ENCODE measurements at regions not wholly inside any gene's neighbourhood (a gene's known extent, or its start where the extent isn't known, plus 50 kb on each side); places are given as distances from the start of the nearest gene placed in this dataset.

GRCh38 chr5:61215996-61216395, 53.7 kb upstream of the SMIM15 start:
- Mint-ChIP-seq H3K4me3 (no peak overlapping the region), H3K9me3 (peaks cover 2% of the 10 kb centered on the region), H3K27ac (no peak overlapping the region), H3K4me1 (no peaks in the 10 kb centered on the region), H3K36me3 (ENCODE audit: low read depth) (no peaks in the 10 kb centered on the region), H3K27me3 (peaks cover 14% of the 10 kb centered on the region)
- no peak for TF ChIP-seq CTCF (IDR thresholded peaks at IDR 0.05)
- intact Hi-C loops (cut with micrococcal nuclease): no loop called here
- ATAC-seq (ENCODE audit: low read depth) (no peak), DNase-seq (no peak)
- CTCF ChIA-PET: no interaction called here
- POLR2A ChIA-PET: no interaction called here

GRCh38 chr5:61216741-61217140, 54.5 kb upstream of the SMIM15 start:
- POLR2A ChIA-PET: no interaction called here
- CTCF ChIA-PET: no interaction called here
- intact Hi-C loops (cut with micrococcal nuclease): no loop called here
- no peaks in the 10 kb centered on the region for H3K36me3 Mint-ChIP-seq (ENCODE audit: low read depth)
- H3K27me3 Mint-ChIP-seq: peaks cover 14% of the 10 kb centered on the region
- H3K4me3 Mint-ChIP-seq: no peak overlapping the region
- no peak for ATAC-seq (ENCODE audit: low read depth)
- no peaks in the 10 kb centered on the region for H3K4me1 Mint-ChIP-seq
- H3K9me3 Mint-ChIP-seq: no peaks in the 10 kb centered on the region
- TF ChIP-seq CTCF (IDR thresholded peaks at IDR 0.05): no peak
- DNase-seq: no peak
- H3K27ac Mint-ChIP-seq: no peak overlapping the region

- no peak overlapping the region for H3K27ac Mint-ChIP-seq
- CTCF ChIA-PET: no interaction called here
- H3K4me1 Mint-ChIP-seq: no peaks in the 10 kb centered on the region
- intact Hi-C loops (cut with micrococcal nuclease): no loop called here
- H3K9me3 Mint-ChIP-seq: no peaks in the 10 kb centered on the region
- no peak for TF ChIP-seq CTCF (IDR thresholded peaks at IDR 0.05)
- no peak for ATAC-seq (ENCODE audit: low read depth)
- no peak for DNase-seq
- POLR2A ChIA-PET: no interaction called here
- no peak overlapping the region for H3K4me3 Mint-ChIP-seq
- H3K36me3 Mint-ChIP-seq (ENCODE audit: low read depth): no peaks in the 10 kb centered on the region
- peaks cover 14% of the 10 kb centered on the region for H3K27me3 Mint-ChIP-seq
Measured at GRCh38 chr5:61217214-61217613, 54.9 kb upstream of the SMIM15 start.

DNA sequence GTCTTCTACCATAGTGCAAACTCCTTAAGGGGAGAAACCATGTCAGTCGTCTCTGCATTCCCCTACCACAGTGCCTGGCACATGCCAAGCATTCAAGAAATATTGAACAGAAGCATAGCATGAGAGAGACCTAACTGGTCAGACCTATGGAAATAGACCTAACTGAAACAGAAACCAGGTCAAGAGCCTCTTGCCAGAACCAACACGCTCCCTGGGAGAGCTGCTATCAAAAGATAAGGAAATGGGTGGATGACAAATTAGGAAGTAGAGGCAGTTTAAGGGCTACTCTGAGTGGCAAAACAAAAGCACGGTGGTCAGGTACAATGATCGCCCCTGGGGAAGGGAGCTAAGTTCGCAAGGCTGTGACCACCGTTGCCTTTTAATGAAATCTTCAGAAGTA, 66.0 kb upstream of the SMIM15 start:
- TF ChIP-seq CTCF (IDR thresholded peaks at IDR 0.05): no peak
- peaks cover 2% of the 10 kb centered on the region for H3K27me3 Mint-ChIP-seq
- CTCF ChIA-PET: no interaction called here
- H3K4me1 Mint-ChIP-seq: no peaks in the 10 kb centered on the region
- H3K4me3 Mint-ChIP-seq: no peak overlapping the region
- DNase-seq (no peak), ATAC-seq (ENCODE audit: low read depth) (no peak)
- H3K27ac Mint-ChIP-seq: no peak overlapping the region
- no peaks in the 10 kb centered on the region for H3K36me3 Mint-ChIP-seq (ENCODE audit: low read depth)
- intact Hi-C loops (cut with micrococcal nuclease): no loop called here
- H3K9me3 Mint-ChIP-seq: no peaks in the 10 kb centered on the region
- POLR2A ChIA-PET: no interaction called here

- intact Hi-C loops (cut with micrococcal nuclease): no loop called here
- peaks cover 2% of the 10 kb centered on the region for H3K27me3 Mint-ChIP-seq
- no peaks in the 10 kb centered on the region for H3K9me3 Mint-ChIP-seq
- CTCF ChIA-PET: no interaction called here
- H3K27ac Mint-ChIP-seq: no peak overlapping the region
- H3K4me1 Mint-ChIP-seq: no peaks in the 10 kb centered on the region
- no peaks in the 10 kb centered on the region for H3K36me3 Mint-ChIP-seq (ENCODE audit: low read depth)
- no peak for TF ChIP-seq CTCF (IDR thresholded peaks at IDR 0.05)
- ATAC-seq (ENCODE audit: low read depth) (no peak), DNase-seq (no peak)
- POLR2A ChIA-PET: no interaction called here
- no peak overlapping the region for H3K4me3 Mint-ChIP-seq
Measured at GRCh38 chr5:61228691-61229280, 66.5 kb upstream of the SMIM15 start.

All from activated B cell treated with CpG ODN at 0.5 μM for 24 hours (primary cell).